ENCODE measurements at regions not wholly inside any gene's neighbourhood (a gene's known extent, or its start where the extent isn't known, plus 50 kb on each side); places are given as distances from the start of the nearest gene placed in this dataset.

DNA sequence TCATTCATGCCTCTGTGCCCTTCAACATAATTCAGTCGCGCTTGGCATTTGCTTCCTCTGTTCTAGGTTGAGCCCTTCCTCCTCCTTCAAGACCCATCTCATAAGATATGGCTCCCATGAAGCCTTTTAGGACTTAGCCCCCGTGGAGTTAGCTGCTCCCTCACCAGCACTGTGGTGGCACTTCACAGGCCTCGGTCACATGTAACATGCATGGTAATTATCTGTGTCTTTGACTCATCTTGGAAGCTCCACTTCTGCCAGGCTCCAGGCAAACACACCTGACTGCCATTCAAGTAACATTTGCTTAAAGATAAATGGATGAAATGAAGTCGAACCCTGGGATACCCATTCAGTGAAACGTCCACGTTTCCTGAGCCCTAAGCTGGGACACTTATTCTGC lies 484.7 kb downstream of the EIPR1 start:
- no peaks in the 10 kb centered on the region for H3K79me2 ChIP-seq (ENCODE audit: insufficient read depth, low read depth, low read length)
- BruUV-seq (replicated peaks): no TSS peak
- H3K9me3 ChIP-seq (ENCODE audit: low read length): no peaks in the 10 kb centered on the region

DNA sequence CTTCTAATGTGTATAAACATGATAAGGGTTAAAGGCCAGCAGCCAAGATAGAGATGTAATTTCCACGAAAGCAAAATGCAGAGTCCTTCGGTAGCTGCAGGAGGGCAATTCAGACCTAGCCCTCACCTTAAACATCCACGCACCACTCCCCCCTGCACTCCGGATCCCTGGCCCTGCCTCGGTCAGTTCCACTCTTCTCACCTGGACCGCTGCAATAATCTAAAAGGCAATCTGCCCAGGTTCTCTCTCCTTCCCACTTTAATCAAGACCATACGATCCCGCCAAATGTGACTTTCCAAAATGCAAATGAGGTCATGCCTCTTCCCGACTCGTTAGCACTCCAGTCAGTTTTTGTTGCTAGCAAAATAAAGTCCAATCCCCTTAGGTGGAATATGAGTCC lies 485.2 kb downstream of the EIPR1 start:
- ChIA-PET POLR2A (interaction anchor here (0.7 kb wide), 1 partner anchor 644 kb away, joined by 5 read pairs; no protein-coding TSS in a partner anchor), CTCF (ENCODE audit: unreplicated experiment) (no interaction called here)
- no TSS peak for BruUV-seq (replicated peaks)
- Histone ChIP-seq H3K4me2 (ENCODE audit: low read length) (no peak overlapping the region), H3K79me2 (ENCODE audit: insufficient read depth, low read depth, low read length) (no peaks in the 10 kb centered on the region), H4K20me1 (ENCODE audit: insufficient read depth, low read length) (no peaks in the 10 kb centered on the region), H3K4me3 (ENCODE audit: low read depth, low read length, poor library complexity, severe bottlenecking) (no peak overlapping the region), H3K27ac (ENCODE audit: low read depth, low read length, poor library complexity, severe bottlenecking) (no peak overlapping the region), H2AFZ (ENCODE audit: low read length) (no peak overlapping the region), H3K9me2 (ENCODE audit: insufficient read depth, low read length) (no peaks in the 10 kb centered on the region), H3K9me3 (ENCODE audit: low read length) (no peaks in the 10 kb centered on the region), H3K4me1 (ENCODE audit: insufficient read depth, low read length, poor library complexity, severe bottlenecking) (no peaks in the 10 kb centered on the region), H3K36me3 (ENCODE audit: insufficient read depth, low read length) (no peaks in the 10 kb centered on the region)
- no peak for DNase-seq (ENCODE audit: low spot score)
- TF ChIP-seq, protein P1, sequence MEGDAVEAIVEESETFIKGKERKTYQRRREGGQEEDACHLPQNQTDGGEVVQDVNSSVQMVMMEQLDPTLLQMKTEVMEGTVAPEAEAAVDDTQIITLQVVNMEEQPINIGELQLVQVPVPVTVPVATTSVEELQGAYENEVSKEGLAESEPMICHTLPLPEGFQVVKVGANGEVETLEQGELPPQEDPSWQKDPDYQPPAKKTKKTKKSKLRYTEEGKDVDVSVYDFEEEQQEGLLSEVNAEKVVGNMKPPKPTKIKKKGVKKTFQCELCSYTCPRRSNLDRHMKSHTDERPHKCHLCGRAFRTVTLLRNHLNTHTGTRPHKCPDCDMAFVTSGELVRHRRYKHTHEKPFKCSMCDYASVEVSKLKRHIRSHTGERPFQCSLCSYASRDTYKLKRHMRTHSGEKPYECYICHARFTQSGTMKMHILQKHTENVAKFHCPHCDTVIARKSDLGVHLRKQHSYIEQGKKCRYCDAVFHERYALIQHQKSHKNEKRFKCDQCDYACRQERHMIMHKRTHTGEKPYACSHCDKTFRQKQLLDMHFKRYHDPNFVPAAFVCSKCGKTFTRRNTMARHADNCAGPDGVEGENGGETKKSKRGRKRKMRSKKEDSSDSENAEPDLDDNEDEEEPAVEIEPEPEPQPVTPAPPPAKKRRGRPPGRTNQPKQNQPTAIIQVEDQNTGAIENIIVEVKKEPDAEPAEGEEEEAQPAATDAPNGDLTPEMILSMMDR (conservative IDR thresholded peaks at IDR 0.05; ENCODE audit: low read length): no peak
- TF ChIP-seq EZH2phosphoT487 (IDR thresholded peaks at IDR 0.05; ENCODE audit: borderline replicate concordance, low read depth, low read length): no peak
- intact Hi-C loops (cut with micrococcal nuclease; ENCODE audit: unreplicated experiment): no loop called here

More for the DNA sequence above, 484.7 kb downstream of the EIPR1 start:
- intact Hi-C loops (cut with micrococcal nuclease; ENCODE audit: unreplicated experiment): no loop called here
- Histone ChIP-seq H3K4me1 (ENCODE audit: insufficient read depth, low read length, poor library complexity, severe bottlenecking) (no peaks in the 10 kb centered on the region), H3K36me3 (ENCODE audit: insufficient read depth, low read length) (no peaks in the 10 kb centered on the region), H3K4me2 (ENCODE audit: low read length) (no peak overlapping the region), H3K9me2 (ENCODE audit: insufficient read depth, low read length) (no peaks in the 10 kb centered on the region), H4K20me1 (ENCODE audit: insufficient read depth, low read length) (no peaks in the 10 kb centered on the region), H2AFZ (ENCODE audit: low read length) (no peak overlapping the region), H3K27ac (ENCODE audit: low read depth, low read length, poor library complexity, severe bottlenecking) (no peak overlapping the region), H3K4me3 (ENCODE audit: low read depth, low read length, poor library complexity, severe bottlenecking) (no peak overlapping the region)
- TF ChIP-seq EZH2phosphoT487 (IDR thresholded peaks at IDR 0.05; ENCODE audit: borderline replicate concordance, low read depth, low read length): no peak
- TF ChIP-seq, protein P1 (conservative IDR thresholded peaks at IDR 0.05; ENCODE audit: low read length): no peak
- ChIA-PET CTCF (ENCODE audit: unreplicated experiment) (interaction anchor here (1.1 kb wide), 1 partner anchor 569 kb away, joined by 3 read pairs; no protein-coding TSS in a partner anchor), POLR2A (no interaction called here)
- no peak for DNase-seq (ENCODE audit: low spot score)

DNA sequence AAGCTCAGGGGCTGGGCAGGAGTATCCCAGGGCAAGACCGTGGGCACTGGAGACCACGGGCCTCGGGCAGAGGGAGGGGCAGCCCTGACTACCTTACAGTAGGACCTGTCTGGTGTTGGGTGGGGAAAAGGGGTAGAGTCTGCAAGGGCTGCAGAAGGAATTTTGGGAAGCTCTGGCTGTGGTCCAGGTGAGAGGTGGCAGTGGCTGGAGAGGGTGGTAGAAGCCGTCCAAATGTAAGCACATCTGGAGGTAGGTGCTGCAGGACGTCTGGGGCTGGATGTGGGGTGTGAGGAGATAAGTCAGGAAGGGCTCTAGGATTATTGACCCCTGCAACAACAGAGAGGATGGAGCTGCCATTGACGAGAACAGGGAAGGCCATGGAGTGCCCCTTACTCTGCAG lies 486.7 kb downstream of the EIPR1 start:
- Histone ChIP-seq H4K20me1 (ENCODE audit: insufficient read depth, low read length) (no peaks in the 10 kb centered on the region), H3K79me2 (ENCODE audit: insufficient read depth, low read depth, low read length) (no peaks in the 10 kb centered on the region), H3K4me2 (ENCODE audit: low read length) (no peak overlapping the region), H3K9me2 (ENCODE audit: insufficient read depth, low read length) (no peaks in the 10 kb centered on the region), H3K9me3 (ENCODE audit: low read length) (no peaks in the 10 kb centered on the region), H3K4me3 (ENCODE audit: low read depth, low read length, poor library complexity, severe bottlenecking) (no peak overlapping the region), H3K36me3 (ENCODE audit: insufficient read depth, low read length) (no peaks in the 10 kb centered on the region), H2AFZ (ENCODE audit: low read length) (no peak overlapping the region), H3K4me1 (ENCODE audit: insufficient read depth, low read length, poor library complexity, severe bottlenecking) (no peaks in the 10 kb centered on the region), H3K27ac (ENCODE audit: low read depth, low read length, poor library complexity, severe bottlenecking) (no peak overlapping the region)
- no peak for TF ChIP-seq EZH2phosphoT487 (IDR thresholded peaks at IDR 0.05; ENCODE audit: borderline replicate concordance, low read depth, low read length)
- TF ChIP-seq, protein P1 (conservative IDR thresholded peaks at IDR 0.05; ENCODE audit: low read length): no peak
- ChIA-PET CTCF (ENCODE audit: unreplicated experiment) (no interaction called here), POLR2A (interaction anchor here (0.6 kb wide), 1 partner anchor 683 kb away, joined by 3 read pairs; no protein-coding TSS in a partner anchor)
- intact Hi-C loops (cut with micrococcal nuclease; ENCODE audit: unreplicated experiment): no loop called here
- DNase-seq (ENCODE audit: low spot score): no peak
- no TSS peak for BruUV-seq (replicated peaks)
